ENCODE measurements at regions not wholly inside any gene's neighbourhood (a gene's known extent, or its start where the extent isn't known, plus 50 kb on each side); places are given as distances from the start of the nearest gene placed in this dataset.

DNA sequence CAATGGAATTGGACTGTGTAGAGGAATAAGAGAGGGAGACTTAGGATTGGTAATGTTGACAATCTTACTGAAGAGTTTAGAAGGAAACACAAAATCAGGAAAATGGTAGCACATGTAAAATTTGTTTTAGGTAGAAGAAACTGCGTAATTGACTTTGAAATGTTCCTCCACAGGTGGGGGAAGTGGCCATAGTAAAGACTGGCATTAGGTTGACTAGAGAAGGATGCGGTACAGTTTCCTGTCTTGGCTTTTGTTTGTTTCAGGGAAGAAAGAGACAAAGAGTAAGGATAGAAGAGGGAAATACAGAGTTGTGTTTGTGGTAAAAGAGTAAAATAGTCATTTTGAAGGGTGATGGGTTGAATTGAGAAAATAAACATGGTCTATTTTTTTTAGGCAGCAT, 253.6 kb upstream of the ZNF717 start (continued):
- no peak for TF ChIP-seq E4F1 (IDR thresholded peaks at IDR 0.05; ENCODE audit: borderline replicate concordance, partially characterized antibody)
- TF ChIP-seq IRF5 (IDR thresholded peaks at IDR 0.05; ENCODE audit: borderline replicate concordance), result no peak
- no peak for TF ChIP-seq PKNOX1 (IDR thresholded peaks at IDR 0.05)

GRCh38 chr3:76039431-76039830, 254.1 kb upstream of the ZNF717 start:
- H2AFZ ChIP-seq (ENCODE audit: control insufficient read depth, low read depth, low read length), result no peak overlapping the region
- no peak for DNase-seq (ENCODE audit: low read depth, low spot score)
- BruUV-seq (replicated peaks), result no TSS peak
- RAD21 ChIA-PET (ENCODE audit: unreplicated experiment), result no interaction called here
- in situ Hi-C loops (cut with MboI) (no loop called here), intact Hi-C loops (cut with micrococcal nuclease; ENCODE audit: unreplicated experiment) (no loop called here)
- no peaks in the 10 kb centered on the region for H3K27me3 ChIP-seq (replicated peaks in 1 of 2; ENCODE audit: control insufficient read depth in 2 of 2, insufficient read depth in 2 of 2, low read length in 1 of 2)
- no peak overlapping the region for H3K4me3 ChIP-seq
- H3K9ac ChIP-seq (ENCODE audit: control insufficient read depth, insufficient read depth, low read length), result no peak overlapping the region
- SMC1A ChIA-PET (ENCODE audit: uncharacterized antibody, unreplicated experiment), result interaction anchor here (0.6 kb wide), 1 partner anchor 139 kb away, joined by 3 read pairs; no protein-coding TSS in a partner anchor
- POLR2A ChIA-PET, result no interaction called here
- no peaks in the 10 kb centered on the region for H3K79me2 ChIP-seq (ENCODE audit: control insufficient read depth, insufficient read depth, low read length)
- TF ChIP-seq POLR2AphosphoS5 (IDR thresholded peaks at IDR 0.05; ENCODE audit: low read length) (no peak), STAT3 (IDR thresholded peaks at IDR 0.05; ENCODE audit: low read depth, low read length) (no peak), IKZF1 (conservative IDR thresholded peaks at IDR 0.05) (no peak), WRNIP1 (IDR thresholded peaks at IDR 0.05; ENCODE audit: borderline replicate concordance, low read depth, low read length) (no peak), SUZ12 (IDR thresholded peaks at IDR 0.05; ENCODE audit: unreplicated experiment) (no peak), RBBP5 (conservative IDR thresholded peaks at IDR 0.05) (no peak), ETV6 (conservative IDR thresholded peaks at IDR 0.05 in 1 of 2, IDR thresholded peaks at IDR 0.05 in 1 of 2; ENCODE audit: borderline replicate concordance in 1 of 2, low read depth in 1 of 2) (no peak), BACH1 (IDR thresholded peaks at IDR 0.05; ENCODE audit: borderline replicate concordance) (no peak), ATF3 (IDR thresholded peaks at IDR 0.05; ENCODE audit: borderline replicate concordance, extremely low read depth, low read depth, low read length) (no peak), KDM1A (IDR thresholded peaks at IDR 0.05; ENCODE audit: borderline replicate concordance) (no peak), RELA (IDR thresholded peaks at IDR 0.05; ENCODE audit: borderline replicate concordance, partially characterized antibody) (no peak)
- TF ChIP-seq, protein P1, sequence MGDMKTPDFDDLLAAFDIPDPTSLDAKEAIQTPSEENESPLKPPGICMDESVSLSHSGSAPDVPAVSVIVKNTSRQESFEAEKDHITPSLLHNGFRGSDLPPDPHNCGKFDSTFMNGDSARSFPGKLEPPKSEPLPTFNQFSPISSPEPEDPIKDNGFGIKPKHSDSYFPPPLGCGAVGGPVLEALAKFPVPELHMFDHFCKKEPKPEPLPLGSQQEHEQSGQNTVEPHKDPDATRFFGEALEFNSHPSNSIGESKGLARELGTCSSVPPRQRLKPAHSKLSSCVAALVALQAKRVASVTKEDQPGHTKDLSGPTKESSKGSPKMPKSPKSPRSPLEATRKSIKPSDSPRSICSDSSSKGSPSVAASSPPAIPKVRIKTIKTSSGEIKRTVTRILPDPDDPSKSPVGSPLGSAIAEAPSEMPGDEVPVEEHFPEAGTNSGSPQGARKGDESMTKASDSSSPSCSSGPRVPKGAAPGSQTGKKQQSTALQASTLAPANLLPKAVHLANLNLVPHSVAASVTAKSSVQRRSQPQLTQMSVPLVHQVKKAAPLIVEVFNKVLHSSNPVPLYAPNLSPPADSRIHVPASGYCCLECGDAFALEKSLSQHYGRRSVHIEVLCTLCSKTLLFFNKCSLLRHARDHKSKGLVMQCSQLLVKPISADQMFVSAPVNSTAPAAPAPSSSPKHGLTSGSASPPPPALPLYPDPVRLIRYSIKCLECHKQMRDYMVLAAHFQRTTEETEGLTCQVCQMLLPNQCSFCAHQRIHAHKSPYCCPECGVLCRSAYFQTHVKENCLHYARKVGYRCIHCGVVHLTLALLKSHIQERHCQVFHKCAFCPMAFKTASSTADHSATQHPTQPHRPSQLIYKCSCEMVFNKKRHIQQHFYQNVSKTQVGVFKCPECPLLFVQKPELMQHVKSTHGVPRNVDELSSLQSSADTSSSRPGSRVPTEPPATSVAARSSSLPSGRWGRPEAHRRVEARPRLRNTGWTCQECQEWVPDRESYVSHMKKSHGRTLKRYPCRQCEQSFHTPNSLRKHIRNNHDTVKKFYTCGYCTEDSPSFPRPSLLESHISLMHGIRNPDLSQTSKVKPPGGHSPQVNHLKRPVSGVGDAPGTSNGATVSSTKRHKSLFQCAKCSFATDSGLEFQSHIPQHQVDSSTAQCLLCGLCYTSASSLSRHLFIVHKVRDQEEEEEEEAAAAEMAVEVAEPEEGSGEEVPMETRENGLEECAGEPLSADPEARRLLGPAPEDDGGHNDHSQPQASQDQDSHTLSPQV (IDR thresholded peaks at IDR 0.05), result no peak
- no peak for FAIRE-seq
- H3K36me3 ChIP-seq (ENCODE audit: control insufficient read depth in 2 of 2, insufficient read depth in 2 of 2, low read length in 1 of 2), result no peaks in the 10 kb centered on the region
- no peak overlapping the region for H3K4me2 ChIP-seq (ENCODE audit: control insufficient read depth, insufficient read depth)
- no peak overlapping the region for H3K27ac ChIP-seq (ENCODE audit: control insufficient read depth, insufficient read depth)
- H3K9me3 ChIP-seq (replicated peaks; ENCODE audit: control insufficient read depth, insufficient read depth, low read length), result no peaks in the 10 kb centered on the region
- H3K4me1 ChIP-seq (ENCODE audit: control insufficient read depth, insufficient read depth, low read length), result no peaks in the 10 kb centered on the region
- CTCF ChIA-PET, result no interaction called here
- no peak for ATAC-seq
- H4K20me1 ChIP-seq (ENCODE audit: control insufficient read depth, insufficient read depth), result no peaks in the 10 kb centered on the region
